COLO668 (cell line): ENCODE measurements at regions not wholly inside any gene's neighbourhood (a gene's known extent, or its start where the extent isn't known, plus 50 kb on each side); places are given as distances from the start of the nearest gene placed in this dataset.

ENCODE experiments used
- DNase-seq: peaks from one replicate; lab custom pipeline; 2025; ENCODE audit not compliant: unreplicated experiment; lab: John Stamatoyannopoulos, UW

DNA sequence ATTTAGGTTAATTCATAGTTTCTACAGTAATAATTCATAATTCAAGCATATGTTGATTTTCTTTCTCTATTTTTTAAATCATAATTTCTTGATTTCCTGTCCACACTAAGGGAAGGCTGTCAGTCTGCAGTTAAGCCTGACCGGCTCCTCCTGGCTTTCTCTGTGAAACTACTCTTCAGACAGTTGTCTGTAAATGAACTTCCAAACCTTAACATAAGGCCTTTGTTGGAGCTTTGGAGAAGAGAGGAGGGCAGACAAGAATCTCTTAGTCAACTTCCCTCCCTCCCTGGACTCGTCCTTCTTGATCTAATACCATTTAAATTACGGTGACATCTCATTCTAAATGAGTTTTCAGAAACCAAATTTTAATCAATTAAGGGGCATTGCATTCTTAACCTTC is 404.1 kb upstream of the ST6GAL2 start:
- DNase-seq, result no peak

DNA sequence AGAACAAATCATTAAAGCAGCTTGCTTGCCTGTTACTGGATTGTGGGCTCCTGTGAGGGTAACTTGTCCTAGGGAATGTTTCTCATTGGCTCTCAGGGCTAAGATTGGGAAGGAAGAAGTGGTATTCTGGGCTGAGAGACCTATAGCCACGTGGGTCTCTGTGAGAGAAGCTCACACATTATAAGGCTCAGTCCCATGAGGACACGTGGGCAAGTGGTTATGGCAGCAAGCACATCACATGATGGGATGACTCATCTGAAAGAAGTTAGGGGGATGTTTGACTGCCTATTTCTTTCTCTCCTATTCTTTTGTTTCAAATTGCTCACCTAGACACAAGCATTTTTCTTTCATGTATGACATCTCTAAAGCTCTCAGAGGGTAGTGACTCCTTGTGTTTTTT is 418.0 kb upstream of the ST6GAL2 start:
- no peak for DNase-seq

DNA sequence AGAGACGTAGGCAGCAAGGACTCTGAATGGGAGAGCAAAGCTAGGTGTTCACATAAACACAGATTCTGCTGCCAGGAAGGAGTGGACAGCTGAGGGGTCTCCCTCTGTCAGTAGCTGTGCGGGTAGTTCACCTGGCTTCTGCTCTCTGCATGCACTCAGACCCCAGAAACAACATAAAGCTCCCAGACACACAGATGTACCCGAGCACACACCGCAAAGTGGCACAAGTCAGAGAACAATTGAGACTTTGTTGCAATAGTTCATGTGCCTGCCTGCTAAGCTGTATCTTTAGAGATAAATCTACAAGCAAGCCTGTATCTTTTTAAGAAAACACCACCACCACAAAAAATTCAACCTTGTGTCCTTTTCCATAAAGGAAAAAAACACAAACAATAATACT is 420.0 kb upstream of the ST6GAL2 start:
- DNase-seq, result no peak

DNA sequence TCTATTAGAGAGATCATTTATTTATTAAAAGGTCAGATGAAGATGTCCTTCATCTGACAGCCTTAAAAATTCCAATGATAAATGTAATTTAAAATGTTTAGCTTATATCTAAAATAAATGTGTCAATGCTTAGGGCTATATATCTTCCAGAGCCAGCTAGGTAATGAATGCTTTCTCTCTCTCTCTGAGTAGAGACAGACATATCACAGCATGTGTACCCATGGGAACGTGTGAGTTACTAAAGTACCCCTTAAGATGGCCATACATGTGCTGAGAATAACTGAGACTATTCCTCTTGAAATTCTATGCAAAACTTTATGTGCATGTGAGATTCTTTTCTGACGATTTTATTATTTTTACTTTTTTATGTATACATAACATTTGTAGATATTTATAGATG is 420.9 kb upstream of the ST6GAL2 start:
- DNase-seq, result no peak

DNA sequence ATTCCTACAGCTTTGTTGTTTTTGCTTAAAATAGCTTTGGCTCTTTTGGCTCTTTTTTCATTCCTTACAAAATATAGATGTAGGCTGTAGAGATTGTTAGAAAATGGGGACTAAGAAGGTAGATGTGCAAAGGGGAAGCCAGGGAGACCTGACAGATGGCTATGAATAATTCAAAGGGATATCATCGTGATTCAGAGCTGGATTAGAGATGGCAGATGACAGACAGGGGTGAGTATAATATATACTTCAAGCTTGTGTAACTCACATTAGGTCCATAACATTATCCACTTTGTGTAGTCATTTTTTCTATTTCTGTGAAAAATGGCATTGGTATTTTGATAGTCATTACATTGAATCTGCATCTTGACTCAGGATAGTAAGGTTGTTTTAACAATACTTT is 422.9 kb upstream of the ST6GAL2 start:
- DNase-seq, result no peak

DNA sequence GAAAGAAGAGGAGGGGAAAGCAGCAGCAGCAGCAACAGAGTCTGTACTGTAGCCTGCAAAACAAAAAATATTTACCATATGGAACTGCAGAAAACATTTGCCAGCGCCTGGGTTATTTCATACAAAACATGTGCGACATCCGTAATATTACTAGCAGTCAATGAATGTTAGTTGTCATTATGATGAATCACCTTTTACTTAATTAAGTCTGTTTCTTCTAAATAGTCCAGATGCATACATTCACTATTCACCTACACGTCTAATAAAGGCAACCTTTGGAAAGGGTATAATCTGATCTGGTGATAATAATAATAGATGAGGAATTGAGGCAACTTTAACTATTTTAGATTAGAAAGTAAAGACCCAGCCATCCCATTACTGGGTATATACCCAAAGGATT is 426.3 kb upstream of the ST6GAL2 start:
- no peak for DNase-seq

DNA sequence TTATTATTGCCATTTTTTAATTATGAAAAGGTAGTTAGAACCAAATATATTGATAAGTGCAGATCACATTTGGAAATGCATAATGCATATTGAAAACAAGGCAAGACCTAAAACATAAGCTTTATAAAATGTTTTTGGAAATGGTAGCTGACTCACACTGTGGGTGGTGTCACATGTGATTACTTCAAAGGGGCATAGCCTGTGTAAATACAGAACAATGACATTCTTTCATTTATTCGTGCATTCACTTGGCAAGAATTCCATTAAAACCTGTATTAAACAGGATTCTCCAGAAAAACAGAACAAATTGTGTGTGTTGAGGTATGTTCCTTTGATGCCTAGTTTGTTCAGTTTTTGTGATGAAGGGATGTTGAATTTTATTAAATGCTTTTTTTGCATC is 427.3 kb upstream of the ST6GAL2 start:
- no peak for DNase-seq

DNA sequence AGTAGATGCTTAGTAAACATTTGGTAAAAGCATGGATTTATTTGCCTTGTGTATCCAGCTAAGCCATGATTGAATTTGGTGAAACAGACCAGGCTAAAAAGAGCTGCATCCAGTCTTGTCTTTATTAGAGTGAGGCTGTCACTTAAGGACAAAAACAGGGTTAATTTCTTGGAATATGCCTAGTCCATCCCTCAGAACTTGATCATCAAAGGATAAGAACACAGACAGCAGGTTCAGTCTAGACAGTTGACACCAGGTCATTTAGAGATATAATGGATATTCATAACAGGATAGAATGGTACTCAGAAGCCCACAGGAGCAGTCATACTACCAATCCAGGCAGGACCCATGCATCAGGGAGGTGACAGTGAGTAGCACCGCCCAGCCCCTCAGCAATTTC is 434.9 kb upstream of the ST6GAL2 start:
- DNase-seq, result no peak

DNA sequence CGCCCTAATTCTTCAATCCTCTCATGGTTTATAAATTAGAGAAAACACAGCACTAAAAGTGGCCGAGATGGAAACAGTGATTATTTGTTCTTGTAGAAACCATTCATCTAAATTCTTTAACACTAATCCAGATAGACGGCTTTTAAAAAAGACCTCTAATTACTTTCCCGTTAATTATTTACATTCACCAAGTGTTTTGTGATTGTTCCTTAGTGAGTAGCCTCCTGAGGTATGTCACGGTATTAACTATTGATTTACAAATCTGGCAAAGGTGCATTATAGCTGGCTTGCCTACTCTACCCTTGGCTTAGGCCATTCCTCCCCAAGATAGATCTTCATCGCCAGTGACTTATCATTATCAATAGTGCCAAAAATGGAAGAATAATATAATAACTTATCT is 436.4 kb upstream of the ST6GAL2 start:
- no peak for DNase-seq

DNA sequence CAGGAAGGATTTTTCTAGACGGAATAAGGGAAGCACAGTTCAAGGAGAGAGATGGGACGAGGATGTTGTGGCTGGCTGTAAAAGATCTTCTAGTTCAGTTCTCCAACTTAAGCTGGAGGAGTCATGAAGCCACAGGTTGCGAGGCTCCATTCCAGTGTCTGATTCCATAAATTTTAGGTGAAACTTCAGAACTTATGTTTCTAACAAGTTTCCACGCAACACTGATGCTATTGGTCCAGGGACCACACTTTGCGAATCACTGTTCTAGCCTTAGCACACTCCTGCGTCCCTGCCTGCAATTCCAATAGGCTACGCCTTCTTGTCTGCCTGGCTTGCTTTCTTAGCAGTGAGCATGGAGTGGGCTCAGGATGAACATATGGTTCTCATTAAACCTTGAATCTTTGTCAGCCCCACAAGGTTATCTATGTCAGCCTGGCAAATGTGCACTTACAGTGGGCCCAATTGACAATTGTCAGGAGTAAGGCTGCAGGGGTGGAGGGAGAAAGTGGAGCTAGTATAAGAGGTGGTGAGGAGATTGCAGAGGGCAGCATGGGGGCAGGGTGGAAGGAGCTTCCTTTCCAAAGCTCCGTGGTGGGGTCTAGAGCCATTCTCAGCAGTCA is 438.1 kb upstream of the ST6GAL2 start:
- no peak for DNase-seq

DNA sequence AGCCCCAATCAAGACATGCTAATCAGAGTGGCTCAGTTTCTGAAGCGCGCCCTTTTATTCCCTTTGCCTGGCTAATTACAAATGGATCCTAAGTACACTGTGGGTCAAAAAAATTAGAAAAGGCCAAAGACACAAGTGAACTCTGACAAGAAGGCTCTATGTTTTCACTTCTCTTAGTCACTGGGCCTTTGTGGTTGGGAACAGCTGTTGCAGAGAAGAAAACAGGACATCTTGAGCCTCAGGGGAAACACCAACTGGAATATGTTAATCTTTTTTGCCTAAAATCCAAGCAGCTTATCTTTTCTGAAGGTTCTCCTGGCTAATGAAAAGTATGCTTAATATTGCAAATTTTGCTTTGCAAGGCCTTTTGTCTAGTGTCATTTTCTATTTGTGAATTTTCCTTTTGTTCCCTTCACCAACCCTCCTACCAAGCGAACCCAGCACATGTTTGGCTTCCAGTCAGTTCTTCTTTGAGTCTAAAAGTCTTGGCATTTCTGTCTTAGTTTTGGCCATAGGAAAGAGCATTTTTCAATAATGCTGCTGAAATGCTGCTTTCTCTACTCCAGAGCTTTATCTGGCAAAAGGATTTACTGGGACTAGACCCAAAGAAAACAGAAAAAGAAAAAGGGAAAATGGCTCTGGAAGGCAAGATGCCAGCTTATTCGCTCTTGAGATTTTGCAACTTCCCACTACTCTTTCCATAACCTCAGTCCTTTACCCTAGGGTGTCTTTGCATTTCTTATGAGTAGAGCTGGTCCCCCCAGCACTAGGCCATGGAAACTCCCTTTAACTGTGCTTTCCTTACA is 440.2 kb upstream of the ST6GAL2 start:
- no peak for DNase-seq

DNA sequence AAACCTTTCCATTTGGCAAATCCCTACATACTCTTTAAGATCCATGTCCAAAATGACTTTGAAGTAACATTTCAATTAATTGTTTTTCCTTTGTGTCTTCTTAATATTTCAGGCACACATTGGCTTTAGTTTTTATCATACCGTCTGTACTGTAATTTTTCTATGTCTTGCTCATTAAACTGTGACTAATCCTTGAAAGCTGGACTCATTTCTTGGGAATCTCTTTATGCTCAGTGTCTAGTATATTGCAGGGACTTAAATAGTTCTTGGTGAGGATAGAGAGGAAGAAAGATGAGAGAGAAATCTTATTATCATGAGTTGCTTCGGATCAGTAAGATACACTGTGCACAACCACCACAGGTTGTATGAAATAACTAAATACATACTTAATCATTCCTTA is 448.3 kb upstream of the ST6GAL2 start:
- DNase-seq, result no peak

DNA sequence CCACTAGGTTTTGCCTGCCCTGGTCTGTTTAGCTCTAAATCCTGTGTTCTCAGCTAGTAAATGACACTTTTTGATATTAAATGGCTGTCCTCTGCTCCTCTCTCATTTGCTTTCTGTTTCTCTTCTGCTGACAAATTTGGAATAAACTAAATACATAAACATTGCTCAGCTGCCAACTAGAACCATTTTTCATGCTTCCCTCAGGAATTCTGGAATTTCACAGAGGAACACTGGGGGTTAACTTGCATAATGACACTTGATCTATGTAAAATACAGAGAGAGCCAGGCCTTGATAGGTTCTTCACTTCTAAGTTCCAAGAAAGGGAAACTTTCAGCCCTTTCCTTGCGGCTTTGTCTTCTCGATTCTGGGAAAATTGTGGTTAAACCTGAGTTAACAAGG is 450.6 kb upstream of the ST6GAL2 start:
- no peak for DNase-seq

DNA sequence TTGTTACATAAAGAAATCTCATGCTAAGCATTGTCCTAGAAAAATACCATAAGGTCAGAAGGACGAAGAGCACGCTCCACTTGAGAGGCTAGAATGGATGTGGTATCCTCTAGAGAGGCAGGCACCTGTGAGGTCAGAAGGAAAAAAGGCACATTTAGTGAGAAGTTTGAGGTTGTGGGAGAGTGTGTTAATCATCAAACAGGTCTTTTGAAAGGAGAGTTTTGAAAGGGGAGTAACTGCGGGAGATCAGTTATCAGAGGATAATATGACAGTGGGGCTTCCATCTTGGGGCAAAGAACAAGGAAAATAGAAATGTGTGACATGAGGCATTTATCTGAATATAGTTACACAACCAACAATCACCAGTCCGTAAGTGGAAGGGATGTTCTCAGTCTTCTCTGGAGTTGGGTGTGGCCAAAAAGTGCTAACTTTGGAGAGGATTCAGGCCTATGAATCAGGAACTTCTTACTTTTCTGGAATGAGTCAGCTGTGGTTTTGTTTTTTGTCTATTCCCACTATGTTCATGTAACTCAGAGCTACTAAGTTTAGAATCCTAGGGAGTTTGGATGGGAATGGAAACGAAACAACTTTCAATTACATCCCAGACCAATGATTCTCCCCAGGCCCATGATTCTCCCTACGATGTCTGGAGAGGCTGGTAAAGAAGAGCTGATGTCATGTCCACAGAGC is 451.4 kb upstream of the ST6GAL2 start:
- no peak for DNase-seq

DNA sequence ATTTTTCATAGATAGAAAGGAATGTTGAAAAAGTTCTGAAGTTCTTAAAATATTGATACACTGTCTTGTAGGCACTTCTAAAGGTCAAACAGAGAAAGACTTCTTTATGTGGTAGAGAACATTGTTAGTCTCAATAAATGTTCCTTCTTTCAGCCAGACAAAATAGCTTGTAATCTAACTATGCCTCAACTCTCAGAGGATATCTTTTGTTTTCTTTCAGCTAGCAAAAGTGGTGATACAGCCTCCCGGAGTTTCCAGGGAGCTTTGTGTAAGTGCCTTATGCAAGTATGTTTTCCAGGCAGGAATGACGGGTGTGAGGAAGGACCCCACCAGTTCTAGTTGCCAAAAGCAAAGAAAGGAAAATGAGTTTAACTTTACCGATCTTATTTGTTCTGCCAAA is 452.1 kb upstream of the ST6GAL2 start:
- no peak for DNase-seq

DNA sequence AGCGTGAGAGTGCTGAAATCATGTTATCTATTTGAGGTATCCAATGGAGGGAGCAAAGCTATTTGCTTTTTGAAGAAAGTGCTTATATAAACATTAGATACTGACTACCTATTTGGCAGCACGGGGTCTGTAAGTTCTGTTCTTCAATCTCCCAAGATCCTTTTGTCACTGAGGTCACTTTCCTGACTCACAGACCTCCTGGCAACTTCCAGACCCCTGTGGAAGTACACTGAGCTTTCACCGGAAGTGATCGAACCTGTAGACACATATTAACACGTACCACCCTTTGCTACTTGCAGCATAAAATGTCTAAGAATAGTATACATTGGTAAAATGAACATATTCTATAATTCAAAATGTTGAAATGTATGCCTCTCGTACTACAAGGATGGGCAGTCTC is 452.6 kb upstream of the ST6GAL2 start:
- DNase-seq, result no peak

DNA sequence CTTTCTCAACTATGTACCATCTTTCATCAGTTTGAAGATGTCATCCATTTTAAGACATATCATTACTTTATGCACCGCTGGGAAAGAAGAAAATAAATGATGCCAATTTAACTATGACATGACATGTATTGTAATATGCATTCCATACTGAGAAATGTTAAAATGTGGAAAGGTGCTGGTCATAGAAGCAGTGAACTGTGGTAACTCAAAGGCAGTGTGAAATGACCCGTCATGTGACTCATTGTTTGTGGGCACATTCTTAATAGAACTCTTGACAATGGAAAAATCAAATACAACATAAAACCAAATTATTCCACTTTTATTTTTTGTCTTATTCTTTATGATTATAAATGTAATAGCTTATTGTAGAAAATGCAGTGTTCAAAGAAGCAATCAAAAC is 455.0 kb upstream of the ST6GAL2 start:
- DNase-seq, result no peak

DNA sequence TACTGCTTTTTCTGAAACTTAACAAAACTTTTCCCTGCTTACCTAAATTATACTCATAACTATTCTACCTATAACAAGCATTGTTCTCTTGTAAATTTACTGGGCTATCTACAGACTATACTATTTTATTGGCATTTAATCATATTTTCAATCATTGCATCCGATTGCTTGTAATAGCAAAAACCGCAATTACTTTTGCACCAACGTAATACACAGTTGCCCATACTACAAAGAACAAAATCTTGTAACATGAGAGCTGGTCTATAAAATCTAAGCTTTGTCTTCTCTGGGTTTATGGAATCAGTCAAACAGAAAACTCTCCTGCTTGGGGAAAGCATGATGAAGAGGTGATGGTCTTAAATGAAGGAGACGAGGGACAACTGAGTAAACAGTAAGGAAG is 463.4 kb upstream of the ST6GAL2 start:
- DNase-seq, result no peak

DNA sequence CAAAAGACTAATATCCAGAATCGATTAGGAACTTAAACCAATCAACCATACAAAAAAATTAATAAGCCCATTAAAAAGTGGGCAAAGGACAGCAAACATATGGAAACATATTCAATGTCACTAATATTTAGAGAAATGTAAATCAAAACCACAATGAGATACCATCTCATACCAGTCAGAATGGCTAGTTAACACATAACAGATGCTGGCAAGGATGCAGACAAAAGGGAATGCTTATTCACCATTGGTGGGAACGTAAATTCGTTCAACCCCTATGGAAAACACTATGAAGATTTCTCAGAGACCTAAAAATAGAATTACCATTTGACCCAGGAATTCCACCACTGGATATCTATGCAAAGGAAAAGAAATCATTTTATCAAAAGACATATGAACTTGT is 468.2 kb upstream of the ST6GAL2 start:
- no peak for DNase-seq

DNA sequence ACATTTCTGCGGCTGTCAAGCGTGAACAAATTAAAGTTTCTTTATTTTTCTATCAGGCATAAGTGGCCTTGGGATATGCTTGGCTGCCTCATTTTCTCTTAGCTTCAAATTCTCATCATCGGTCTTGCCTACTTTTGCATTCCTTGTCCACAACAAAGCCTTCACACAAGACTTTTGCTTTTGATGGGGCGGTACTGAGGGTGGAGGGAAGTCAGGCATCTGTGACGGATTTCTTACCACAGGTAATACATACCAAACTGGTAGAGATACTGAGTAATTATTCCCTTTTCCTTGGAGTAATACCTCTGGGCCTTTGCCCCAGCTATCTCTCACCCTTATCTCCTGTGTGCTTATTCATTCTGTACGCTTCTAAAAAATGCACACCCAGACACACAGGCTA is 468.3 kb upstream of the RGPD4 start:
- DNase-seq, result no peak

DNA sequence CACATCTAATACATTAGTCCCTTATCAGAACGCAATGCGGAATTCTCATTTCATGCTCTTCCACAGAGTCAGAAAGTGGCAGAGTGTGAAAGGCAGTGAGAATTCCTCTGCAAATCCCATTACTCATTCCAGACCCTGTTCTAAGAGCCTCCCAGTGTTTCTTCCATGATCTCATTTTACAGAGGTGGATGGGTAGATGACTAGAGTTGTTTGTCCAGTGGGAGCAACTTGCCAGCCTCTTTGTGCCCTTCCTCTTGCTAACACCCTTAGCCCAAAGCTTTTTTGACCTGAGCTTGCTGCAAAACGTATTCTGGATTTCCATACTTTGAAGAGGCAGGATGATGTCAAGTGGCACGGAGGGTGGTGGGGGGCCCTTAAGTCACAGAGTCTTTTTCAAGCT is 467.7 kb upstream of the RGPD4 start:
- no peak for DNase-seq

DNA sequence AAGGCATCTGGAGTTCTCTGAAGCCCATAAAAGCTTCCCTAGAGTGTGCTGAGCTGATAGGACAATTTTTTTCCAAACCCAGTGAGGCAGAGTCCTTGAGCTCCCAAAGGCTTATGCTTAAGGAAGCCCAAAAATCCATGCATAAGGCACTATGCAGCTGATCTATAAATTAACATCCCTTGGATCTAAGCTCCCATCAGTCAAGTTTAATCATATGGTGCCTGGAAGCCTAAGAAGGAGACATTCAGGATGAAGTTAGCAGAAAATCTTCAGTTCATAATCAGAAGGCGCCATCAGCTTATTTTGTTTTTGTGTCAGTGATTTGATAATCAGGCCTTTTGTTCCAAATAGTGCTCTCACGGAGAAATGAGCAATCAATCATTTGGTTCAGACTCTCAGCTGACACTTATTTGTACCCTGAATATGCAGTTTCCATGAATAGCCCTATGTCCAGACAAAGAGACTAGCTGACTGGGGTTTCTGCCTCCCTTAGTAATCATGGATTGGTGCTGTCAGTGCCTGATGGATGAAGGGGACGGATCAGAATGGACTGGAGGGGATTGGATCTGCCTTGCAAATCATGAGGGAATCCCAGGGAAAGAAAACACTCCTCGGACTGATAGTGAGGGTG is 464.8 kb upstream of the RGPD4 start:
- no peak for DNase-seq
